MM.1S (cell line): ENCODE measurements at regions not wholly inside any gene's neighbourhood (a gene's known extent, or its start where the extent isn't known, plus 50 kb on each side); places are given as distances from the start of the nearest gene placed in this dataset.

Experiments used
- DNase-seq: peaks from one replicate; pipeline ENCODE4 v3.0.0-alpha.2; 2015
- H2AFZ ChIP-seq: fragments of 300-600 bp; sonication (generic); 2 replicates; pipeline ENCODE4 v1.6.0; 2016; ENCODE audit warnings: antibody characterized with exemption, low read length
- H3F3A ChIP-seq: fragments of 300-600 bp; sonication (generic); 2 replicates; pipeline ENCODE4 v1.6.1; 2016; ENCODE audit warnings: mild to moderate bottlenecking, antibody characterized with exemption, low read length, moderate library complexity, mixed read lengths; ENCODE audit not compliant: insufficient read depth
- H3K27ac ChIP-seq: fragments of 300-600 bp; sonication (generic); 2 replicates; pipeline ENCODE4 v1.5.1; 2016; ENCODE audit warnings: mild to moderate bottlenecking, low read length
- H3K27me3 ChIP-seq: fragments of 300-600 bp; sonication (generic); replicated peaks from 2 replicates; pipeline ENCODE4 v1.6.0; 2016; ENCODE audit warnings: low read length; ENCODE audit not compliant: insufficient read depth
- H3K36me3 ChIP-seq: fragments of 300-600 bp; sonication (generic); replicated peaks from 2 replicates; pipeline ENCODE4 v1.6.1; 2016; ENCODE audit warnings: mild to moderate bottlenecking, low read length, mixed read lengths; ENCODE audit not compliant: insufficient read depth
- H3K4me1 ChIP-seq: fragments of 300-600 bp; sonication (generic); 2 replicates; pipeline ENCODE4 v1.6.1; 2016; ENCODE audit warnings: low read length, mixed read lengths
- H3K4me2 ChIP-seq: fragments of 300-600 bp; sonication (generic); 2 replicates; pipeline ENCODE4 v1.6.0; 2016; ENCODE audit warnings: low read depth, low read length
- H3K4me3 ChIP-seq: fragments of 300-600 bp; sonication (generic); 2 replicates; pipeline ENCODE4 v1.5.1; 2016; ENCODE audit warnings: low read length, mixed read lengths
- H3K79me2 ChIP-seq: fragments of 300-600 bp; sonication (generic); 2 replicates; pipeline ENCODE4 v1.6.1; 2016; ENCODE audit warnings: mixed run types, low read length, mixed read lengths
- H3K9ac ChIP-seq: fragments of 300-600 bp; sonication (generic); 2 replicates; pipeline ENCODE4 v1.6.1; 2016; ENCODE audit warnings: low read length, mixed read lengths
- H3K9me2 ChIP-seq: fragments of 300-600 bp; sonication (generic); replicated peaks from 2 replicates; pipeline ENCODE4 v1.6.1; 2016; ENCODE audit warnings: mild to moderate bottlenecking, low read length, mixed read lengths; ENCODE audit not compliant: insufficient read depth
- H3K9me3 ChIP-seq: fragments of 300-600 bp; sonication (generic); replicated peaks from 2 replicates; pipeline ENCODE4 v1.6.1; 2016; ENCODE audit warnings: mild to moderate bottlenecking, low read length, mixed read lengths; ENCODE audit not compliant: insufficient read depth
- H4K20me1 ChIP-seq: fragments of 300-600 bp; sonication (generic); 2 replicates; pipeline ENCODE4 v1.6.1; 2016; ENCODE audit warnings: mild to moderate bottlenecking, low read length, moderate library complexity, mixed read lengths; ENCODE audit not compliant: insufficient read depth
- EZH2 ChIP-seq: fragments of 300-600 bp; sonication (generic); optimal IDR thresholded peaks from 2 replicates; pipeline ENCODE3; 2017; ENCODE audit warnings: low read depth, mild to moderate bottlenecking, antibody characterized with exemption, low read length, mixed read lengths
- EZH2phosphoT487 ChIP-seq: fragments of 300-600 bp; sonication (generic); IDR thresholded peaks from 2 replicates; pipeline ENCODE4 v1.6.1; 2018; ENCODE audit warnings: antibody characterized with exemption, low read length
- TF ChIP-seq, protein P1 (sequence below): fragments of 300-600 bp; sonication (generic); IDR thresholded peaks from 2 replicates; pipeline ENCODE4 v1.5.1; 2016; ENCODE audit warnings: antibody characterized with exemption, low read length, mixed read lengths

DNA sequence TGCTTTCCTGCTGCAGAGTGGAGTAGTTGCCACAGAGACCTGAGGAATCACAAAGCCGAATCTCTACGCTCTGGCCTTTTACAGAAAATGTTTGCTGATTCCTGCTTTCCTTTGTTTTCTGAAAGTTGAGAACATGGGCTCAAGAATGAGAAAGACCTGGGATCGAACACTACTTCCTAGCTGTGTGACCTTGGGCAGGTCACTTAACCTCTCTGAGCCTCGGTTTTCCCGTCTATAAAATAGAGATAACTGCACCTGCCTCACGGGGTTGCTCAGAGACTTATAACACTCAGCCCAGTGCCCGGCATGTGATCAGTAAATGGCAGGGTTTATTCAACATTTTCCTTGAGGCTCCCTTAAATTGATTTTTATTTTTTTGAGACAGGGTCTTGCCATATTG is 70.9 kb upstream of the ALX4 start:
- Histone ChIP-seq H3K4me3 (no peak overlapping the region), H3K27ac (no peak overlapping the region), H4K20me1 (no peaks in the 10 kb centered on the region), H3F3A (no peaks in the 10 kb centered on the region), H3K9me3 (no peaks in the 10 kb centered on the region), H3K4me2 (no peak overlapping the region), H3K79me2 (no peaks in the 10 kb centered on the region), H3K9ac (no peak overlapping the region), H3K27me3 (no peaks in the 10 kb centered on the region), H2AFZ (no peak overlapping the region), H3K36me3 (no peaks in the 10 kb centered on the region), H3K4me1 (no peaks in the 10 kb centered on the region), H3K9me2 (no peaks in the 10 kb centered on the region)
- TF ChIP-seq EZH2phosphoT487 (no peak), EZH2 (no peak)
- TF ChIP-seq, protein P1, sequence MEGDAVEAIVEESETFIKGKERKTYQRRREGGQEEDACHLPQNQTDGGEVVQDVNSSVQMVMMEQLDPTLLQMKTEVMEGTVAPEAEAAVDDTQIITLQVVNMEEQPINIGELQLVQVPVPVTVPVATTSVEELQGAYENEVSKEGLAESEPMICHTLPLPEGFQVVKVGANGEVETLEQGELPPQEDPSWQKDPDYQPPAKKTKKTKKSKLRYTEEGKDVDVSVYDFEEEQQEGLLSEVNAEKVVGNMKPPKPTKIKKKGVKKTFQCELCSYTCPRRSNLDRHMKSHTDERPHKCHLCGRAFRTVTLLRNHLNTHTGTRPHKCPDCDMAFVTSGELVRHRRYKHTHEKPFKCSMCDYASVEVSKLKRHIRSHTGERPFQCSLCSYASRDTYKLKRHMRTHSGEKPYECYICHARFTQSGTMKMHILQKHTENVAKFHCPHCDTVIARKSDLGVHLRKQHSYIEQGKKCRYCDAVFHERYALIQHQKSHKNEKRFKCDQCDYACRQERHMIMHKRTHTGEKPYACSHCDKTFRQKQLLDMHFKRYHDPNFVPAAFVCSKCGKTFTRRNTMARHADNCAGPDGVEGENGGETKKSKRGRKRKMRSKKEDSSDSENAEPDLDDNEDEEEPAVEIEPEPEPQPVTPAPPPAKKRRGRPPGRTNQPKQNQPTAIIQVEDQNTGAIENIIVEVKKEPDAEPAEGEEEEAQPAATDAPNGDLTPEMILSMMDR, result no peak
- DNase-seq, result no peak

DNA sequence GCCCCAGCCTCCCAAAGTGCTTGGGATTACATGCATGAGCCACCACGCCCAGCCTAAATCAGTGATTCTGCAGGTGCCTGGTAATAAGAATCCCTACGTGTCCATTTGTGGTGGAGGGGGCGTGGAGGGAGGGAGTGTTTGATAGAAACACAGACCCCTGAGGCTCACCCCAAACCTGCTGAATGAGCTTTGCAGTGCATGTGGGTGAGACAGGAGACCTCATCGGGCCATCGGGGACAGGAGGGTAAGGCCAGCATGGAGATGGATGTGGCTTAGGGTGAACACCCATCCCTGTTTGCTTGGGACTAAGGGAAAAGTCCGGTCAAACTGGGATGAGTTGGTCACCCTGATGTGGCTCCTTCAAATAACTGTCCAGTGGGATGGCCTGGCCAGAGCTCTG is 71.3 kb upstream of the ALX4 start:
- DNase-seq, result no peak
- H3K79me2 ChIP-seq, result no peaks in the 10 kb centered on the region
- H3F3A ChIP-seq, result no peaks in the 10 kb centered on the region
- no peaks in the 10 kb centered on the region for H3K9me3 ChIP-seq
- no peak overlapping the region for H3K9ac ChIP-seq
- H3K4me1 ChIP-seq, result no peaks in the 10 kb centered on the region
- no peak overlapping the region for H2AFZ ChIP-seq
- no peak overlapping the region for H3K27ac ChIP-seq
- no peaks in the 10 kb centered on the region for H3K27me3 ChIP-seq
- no peak overlapping the region for H3K4me3 ChIP-seq
- H3K36me3 ChIP-seq, result no peaks in the 10 kb centered on the region
- H3K4me2 ChIP-seq, result no peak overlapping the region
- H3K9me2 ChIP-seq, result no peaks in the 10 kb centered on the region
- H4K20me1 ChIP-seq, result no peaks in the 10 kb centered on the region
- TF ChIP-seq EZH2 (no peak), EZH2phosphoT487 (no peak)

DNA sequence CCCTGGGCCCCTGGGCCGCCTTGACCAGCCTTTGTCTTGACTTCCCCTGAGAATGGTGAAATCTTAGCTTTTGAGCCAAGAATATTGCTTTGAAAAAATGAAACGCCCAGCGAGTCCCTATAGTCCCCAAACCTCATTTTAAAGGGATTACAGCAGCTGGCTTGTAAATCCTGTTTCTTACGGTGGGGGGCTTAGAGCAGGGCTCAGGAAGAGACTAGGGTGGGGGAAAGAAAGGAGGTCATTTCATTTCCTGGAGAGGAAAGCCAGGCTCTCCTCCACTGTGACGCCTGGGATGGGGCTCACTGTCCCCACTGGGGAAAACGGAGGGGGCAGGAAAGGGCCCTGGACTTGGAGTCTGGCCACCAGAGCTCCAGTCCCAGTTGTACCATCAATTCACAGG is 72.2 kb upstream of the ALX4 start:
- Histone ChIP-seq H3K4me2 (no peak overlapping the region), H4K20me1 (no peaks in the 10 kb centered on the region), H3K9ac (no peak overlapping the region), H3K9me3 (no peaks in the 10 kb centered on the region), H3K4me3 (no peak overlapping the region), H3K9me2 (no peaks in the 10 kb centered on the region), H3K27ac (no peak overlapping the region), H3K27me3 (no peaks in the 10 kb centered on the region), H3K4me1 (no peaks in the 10 kb centered on the region), H3K36me3 (no peaks in the 10 kb centered on the region), H3K79me2 (no peaks in the 10 kb centered on the region), H3F3A (no peaks in the 10 kb centered on the region), H2AFZ (no peak overlapping the region)
- no peak for TF ChIP-seq EZH2
- TF ChIP-seq, protein P1, result no peak
- TF ChIP-seq EZH2phosphoT487, result no peak
- no peak for DNase-seq

DNA sequence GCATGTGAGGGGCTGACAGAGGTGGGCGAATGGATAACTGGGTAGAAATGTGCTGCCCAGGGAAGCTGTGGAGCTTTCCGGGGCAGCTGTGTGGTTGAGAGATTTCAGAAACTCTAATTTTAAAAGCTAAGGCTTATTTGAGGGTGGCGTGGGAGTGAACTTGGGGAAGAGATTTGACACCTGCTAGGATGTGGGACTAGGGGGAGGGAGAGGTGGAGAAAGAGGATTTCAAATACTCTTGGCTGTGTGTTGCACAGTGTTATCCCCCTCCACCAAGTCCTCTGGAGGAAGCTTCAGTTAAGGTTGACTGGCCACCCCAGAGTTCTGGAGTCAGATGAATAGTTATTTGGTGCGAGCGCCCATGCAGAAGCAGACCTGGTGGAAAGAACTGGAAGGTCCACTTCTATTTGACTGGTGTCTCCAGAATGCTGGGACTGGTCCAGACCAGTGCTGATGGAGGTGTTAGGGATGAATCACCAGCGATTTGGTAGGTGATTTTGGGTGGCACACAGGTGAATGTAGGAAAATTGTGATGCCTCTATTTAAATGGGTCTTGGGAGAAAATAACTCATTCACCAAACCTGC is 72.8 kb upstream of the ALX4 start:
- Histone ChIP-seq H3K4me1 (no peaks in the 10 kb centered on the region), H3K9ac (no peak overlapping the region), H3K4me2 (no peak overlapping the region), H3K9me2 (no peaks in the 10 kb centered on the region), H2AFZ (no peak overlapping the region), H4K20me1 (no peaks in the 10 kb centered on the region), H3K9me3 (no peaks in the 10 kb centered on the region), H3K27me3 (no peaks in the 10 kb centered on the region), H3K4me3 (no peak overlapping the region), H3K36me3 (no peaks in the 10 kb centered on the region), H3K27ac (no peak overlapping the region), H3F3A (no peaks in the 10 kb centered on the region), H3K79me2 (no peaks in the 10 kb centered on the region)
- TF ChIP-seq, protein P1, result no peak
- TF ChIP-seq EZH2phosphoT487, result no peak
- no peak for TF ChIP-seq EZH2
- no peak for DNase-seq
